NCI-H82 (cell line): ENCODE measurements at regions not wholly inside any gene's neighbourhood (a gene's known extent, or its start where the extent isn't known, plus 50 kb on each side); places are given as distances from the start of the nearest gene placed in this dataset.
"Not testable (repeated sequence)": the region's sequence is repeated elsewhere in the genome, so short reads cannot be mapped to it uniquely, and the experiment has no call there.

Experiments used
- DNase-seq: peaks from one replicate; lab custom pipeline; 2025; lab: John Stamatoyannopoulos, UW

DNA sequence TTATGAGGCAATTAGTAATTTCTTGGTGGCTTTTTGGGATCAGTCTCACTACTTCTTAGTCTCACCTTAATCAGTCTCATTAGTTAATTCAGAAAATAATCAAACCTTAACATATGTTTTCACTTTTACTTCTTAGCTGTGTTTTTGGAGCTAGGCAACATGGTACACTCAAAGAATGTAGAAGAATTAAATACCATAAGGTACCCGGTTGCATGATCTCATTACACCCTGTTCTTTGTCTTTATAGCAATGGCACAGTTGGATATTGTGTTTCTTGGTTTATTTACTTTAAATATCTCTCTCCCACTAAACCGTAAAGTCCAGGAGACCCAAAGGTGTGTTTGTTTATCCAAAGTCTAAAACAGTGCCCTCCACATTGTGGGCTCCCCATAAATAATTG is 132.3 kb downstream of the TNFSF18 start:
- no peak for DNase-seq

DNA sequence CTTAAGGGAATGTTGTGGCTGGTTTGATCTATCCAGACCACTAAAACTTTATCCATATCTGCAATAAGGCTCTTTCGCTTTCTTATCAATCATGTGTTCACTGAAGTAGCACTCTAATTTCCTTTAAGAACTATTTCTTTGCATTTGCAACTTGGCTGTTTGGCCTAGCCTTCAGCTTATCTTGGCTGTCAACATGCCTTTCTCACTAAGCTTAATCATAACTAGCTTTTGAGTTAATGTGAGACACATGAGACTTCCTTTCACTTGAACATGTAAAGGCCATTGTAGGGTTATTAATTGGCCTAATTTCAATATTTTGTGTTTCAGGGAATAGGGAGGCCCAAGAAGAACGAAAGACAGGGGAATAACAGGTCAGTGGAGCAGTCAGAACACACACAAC is 124.7 kb downstream of the TNFSF18 start:
- no peak for DNase-seq

DNA sequence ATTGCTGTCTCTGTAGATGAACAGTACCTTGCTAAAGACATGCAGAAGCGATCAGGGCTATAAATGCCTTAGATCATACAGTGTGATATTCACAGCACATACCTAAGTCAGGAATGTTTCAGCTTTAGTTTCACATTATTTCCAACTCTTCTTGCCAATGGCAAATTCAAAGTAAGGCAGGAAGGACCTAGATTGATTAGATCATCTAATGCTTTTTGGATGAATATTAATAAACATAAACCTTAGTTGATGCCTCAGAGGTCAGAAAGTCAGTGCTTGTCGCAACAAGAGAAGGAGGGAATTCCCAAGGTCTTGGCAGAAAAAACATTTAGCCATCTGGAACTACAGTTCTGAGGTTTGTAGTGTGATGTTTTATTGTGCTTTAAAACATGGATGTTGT is 122.3 kb downstream of the TNFSF18 start:
- no peak for DNase-seq

DNA sequence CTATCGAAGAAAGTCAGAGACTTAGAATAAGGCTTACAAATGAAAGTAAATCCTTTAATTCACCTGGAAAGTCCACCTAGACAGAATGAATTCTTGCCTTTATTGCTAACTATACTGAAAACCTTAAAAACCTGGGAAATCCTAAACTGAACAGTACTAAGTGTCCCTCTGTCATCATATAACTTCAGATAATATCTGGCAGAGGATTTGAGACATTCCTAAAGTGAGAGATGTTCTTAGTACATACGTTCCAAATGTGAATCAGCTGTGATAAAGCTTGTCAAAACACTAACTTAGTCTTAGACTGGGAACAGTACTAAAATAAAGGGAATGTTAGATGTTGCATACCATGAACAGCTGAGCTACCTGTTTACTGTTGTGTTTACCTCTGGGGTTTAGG is 121.7 kb downstream of the TNFSF18 start:
- no peak for DNase-seq

DNA sequence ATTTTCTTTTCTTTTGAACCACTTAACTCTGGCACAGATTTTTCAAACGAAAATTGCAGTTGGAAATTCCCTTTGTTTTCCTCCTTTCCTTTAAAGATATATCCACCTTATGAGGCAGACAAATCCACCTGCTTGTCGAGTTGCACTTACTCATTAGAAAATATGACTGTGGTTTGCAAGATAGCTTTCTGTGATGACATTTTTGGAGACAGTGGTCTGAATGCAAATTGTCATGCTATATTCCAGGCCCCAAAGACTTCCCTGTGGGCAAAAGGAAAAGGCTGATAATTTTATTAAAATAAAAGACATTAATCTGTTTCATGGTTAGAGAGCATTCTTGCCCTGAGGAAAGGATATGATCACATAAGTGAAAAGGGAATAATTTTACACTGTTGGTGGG is 120.6 kb downstream of the TNFSF18 start:
- no peak for DNase-seq

DNA sequence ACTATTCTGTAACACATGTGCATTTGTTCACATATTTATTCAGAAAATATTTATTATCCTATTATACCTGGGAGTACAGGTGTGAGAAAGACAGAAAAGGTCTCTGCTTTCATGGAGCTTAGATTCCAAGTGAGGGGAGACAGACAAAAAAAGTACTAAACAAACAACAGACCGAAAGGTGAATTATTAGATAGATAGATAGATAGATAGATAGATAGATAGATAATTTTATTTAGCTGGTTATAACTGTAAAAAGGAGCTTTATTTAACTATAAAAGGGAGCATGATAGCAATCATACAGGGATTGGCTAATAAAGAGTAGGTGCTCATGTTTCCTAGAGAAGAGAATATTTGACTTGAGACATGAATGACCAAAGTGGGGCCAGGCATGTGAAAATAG is 119.4 kb downstream of the TNFSF18 start:
- no peak for DNase-seq

DNA sequence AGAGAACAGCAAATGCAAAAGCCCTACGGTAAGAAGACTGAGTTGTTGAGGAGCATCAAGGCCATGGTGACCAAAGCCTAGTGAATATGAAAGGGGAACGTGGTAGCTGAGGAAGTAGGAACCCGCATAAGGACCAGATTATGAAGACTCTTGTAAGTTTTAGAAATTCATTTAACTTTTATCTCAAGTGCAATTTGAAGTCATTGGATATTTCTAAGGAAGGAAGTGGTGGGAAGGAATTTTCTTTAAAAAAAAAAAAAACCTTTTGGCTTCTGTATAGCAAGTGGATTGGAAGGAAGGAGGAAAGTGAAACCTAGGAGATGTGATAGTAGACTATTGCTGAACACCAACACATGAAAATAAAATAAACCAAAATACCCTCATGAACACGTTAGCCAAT is 119.0 kb downstream of the TNFSF18 start:
- DNase-seq = no peak

DNA sequence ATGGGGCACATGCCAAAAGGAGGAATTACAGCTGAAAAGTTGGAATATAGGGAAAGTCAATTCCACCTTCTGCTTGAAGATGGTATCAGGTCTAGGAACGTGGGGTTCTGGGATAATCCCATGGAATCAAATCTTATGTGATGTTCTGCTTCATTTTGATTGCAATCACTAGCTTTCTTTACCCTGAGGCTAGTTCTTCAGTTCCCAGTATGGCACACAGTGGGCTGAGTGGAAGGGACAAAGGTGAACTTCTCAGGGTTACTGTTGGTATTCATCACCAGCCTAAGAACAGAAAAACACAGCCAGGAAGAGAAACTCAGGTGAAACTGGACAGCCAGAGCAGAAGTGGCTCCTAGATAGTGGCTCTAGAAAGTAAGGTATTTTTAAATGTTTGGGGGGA is 117.8 kb downstream of the TNFSF18 start:
- no peak for DNase-seq

DNA sequence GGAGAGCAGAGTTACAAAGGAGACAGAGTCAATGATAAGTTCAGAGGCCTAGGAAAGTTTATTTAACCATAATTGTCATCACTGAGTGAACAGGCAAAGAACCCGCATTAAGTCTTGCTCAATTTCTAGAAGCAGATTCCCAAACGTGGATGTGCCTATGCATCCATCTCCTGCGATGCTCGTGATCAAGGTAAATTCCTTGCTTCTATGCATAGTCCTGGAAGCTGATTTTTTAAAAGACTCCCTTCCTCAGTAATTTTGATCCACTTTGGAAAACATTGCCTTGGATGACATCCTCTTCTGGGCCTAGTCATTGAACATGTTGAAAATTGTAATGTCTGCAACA is 116.4 kb downstream of the TNFSF18 start:
- no peak for DNase-seq

DNA sequence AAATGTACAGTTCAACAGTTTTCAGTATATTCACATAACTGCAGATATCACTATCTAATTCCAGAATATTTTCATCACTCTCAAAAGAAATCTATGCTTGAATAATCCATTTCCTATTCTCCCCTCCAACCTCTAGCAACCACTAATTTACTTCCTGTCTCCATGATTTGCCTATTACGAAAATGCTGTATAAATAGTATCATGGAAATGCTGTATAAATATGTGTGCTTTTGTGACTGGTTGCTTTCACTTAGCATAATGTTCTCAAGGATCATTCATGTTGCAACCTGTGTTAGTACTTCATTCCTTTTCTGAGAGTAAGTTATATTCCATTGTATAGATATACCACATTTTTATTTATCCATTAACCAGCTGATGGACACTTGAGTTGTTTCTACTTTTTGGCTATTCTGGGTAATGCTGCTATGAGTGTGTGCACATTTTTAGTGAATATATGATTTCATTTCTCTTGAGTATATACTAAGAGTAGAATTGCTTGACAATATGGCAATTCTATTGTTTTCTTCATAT is 115.6 kb downstream of the TNFSF18 start:
- no peak for DNase-seq

DNA sequence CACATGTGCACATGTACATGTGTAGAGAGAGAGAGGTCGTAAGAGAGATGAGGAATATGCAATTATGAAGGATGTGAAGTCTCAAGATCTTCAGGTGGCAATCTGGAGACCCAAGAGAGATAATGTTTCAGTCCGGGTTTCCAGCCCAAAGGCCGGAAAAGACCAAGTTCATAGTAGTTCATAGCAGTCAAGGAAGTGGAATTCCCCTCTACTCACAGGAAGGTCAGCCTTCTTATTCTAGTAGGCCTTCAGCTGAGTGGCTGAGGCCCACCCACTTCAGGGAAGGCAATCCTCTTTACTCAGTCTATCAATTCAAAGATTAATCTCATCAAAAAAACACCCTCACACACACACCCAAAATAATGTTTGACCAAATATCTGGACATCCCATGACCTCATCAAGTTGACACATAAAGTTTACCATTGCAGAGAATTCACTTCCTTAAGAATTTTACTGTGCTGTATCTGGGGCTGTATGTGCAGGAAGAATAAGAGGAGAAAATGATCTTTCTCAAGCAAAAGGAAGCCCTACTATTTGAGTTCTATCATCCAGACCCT is 114.6 kb downstream of the TNFSF18 start:
- no peak for DNase-seq

DNA sequence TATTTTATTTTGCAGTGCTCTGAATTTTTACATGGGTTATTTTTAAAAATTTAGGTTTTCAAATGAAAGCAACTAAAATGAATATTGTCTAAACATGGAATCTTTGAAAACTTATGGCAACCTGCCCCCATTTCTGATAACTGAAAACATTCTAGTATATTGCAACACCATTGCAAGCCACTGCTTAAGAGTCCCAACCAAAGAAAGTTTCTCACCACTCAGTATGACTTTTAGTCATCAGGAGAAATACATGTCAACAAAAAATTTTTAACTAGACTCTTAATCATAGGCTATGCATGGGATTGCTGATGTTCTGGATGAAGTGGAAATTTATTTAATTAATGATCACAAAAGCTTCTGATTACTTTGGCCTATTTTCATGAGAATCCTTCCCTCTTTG is 112.1 kb downstream of the TNFSF18 start:
- no peak for DNase-seq

DNA sequence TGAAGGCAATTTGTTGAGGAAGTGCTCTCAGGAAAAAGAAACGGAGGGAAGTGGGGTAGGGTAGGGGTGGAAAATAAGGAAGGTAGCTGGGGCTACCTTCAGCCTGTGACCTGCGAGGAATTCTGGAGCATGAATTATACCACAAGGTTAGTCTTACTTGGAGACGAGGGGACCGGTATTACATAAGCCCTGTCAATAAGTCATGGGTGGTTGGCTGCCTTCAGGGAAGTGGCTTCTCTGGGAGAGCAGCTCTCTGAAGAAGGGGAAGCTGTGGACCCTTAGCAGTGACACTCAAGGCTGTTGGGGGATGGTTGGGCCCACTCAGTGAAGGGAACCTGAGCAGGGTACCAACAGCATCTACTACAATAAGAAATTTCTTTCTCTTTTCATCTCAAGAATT is 111.3 kb downstream of the TNFSF18 start:
- no peak for DNase-seq

DNA sequence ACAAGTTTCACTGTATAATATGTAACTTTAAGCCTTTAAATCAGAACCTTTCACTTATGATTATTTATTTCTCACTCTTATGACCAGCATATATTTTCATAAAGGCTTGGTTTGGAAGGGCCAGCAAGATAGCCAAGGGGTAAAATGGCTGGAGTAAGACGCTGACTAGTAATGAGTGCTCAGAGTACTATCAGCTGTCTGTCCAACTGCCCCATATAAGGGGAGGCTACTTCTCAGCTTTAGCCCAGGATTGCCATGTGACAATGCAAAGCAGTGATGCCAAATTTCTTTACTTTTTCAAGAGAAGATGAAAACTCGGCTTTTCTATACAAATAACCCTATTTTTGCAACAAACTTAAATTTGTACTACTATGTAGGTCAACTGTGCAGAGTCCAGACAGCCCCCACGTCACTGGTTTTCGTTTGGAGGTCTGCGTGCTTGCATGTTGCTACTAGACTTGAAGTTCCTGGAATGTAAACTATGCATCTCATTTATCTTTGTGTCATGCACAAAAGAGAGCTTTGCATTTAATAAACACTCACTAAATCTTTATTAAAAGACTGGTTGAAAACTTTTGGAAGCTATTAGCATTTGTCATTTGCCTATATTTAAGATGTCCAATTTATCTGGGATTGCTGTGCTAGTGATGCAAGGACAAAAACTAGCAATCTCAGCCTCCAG is 110.4 kb downstream of the TNFSF18 start:
- no peak for DNase-seq

DNA sequence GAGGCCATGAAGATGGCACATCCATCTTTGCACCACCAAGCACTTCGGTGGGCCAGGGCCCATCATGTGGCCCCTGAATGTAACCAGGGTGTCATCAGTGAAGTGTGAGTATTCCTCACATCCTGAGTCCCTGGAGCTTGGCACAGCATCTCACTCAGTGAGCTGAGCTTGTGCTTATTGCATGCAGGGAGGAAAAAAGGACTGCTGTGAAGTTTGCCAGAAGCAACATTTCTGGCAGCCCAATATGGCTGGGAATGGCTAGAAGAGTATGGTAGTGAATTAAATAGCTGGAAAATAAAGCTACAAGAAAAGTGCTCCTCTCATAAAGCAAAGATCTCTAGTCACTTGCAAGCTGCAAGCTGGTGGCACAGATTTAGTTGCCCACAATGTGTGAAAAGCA is 109.3 kb downstream of the TNFSF18 start:
- no peak for DNase-seq

DNA sequence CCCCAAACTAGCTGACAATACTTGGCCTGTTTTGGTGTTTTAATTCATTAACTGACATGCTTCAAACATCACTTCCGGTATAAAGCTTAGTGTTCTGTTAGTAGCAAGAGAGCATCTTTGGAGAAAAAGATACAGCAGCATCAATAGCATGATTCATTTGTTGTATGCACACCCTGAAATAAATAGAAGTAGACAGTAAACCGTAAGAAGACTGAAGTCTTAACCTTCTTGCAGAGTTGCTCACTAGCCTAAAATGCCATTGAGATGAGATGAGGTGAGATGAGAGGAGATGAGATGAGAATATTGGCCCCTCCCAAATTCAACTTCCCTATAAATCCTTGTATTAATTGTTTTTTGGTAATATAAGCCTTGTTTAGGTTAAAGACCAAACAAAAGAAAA is 108.8 kb downstream of the TNFSF18 start:
- no peak for DNase-seq

DNA sequence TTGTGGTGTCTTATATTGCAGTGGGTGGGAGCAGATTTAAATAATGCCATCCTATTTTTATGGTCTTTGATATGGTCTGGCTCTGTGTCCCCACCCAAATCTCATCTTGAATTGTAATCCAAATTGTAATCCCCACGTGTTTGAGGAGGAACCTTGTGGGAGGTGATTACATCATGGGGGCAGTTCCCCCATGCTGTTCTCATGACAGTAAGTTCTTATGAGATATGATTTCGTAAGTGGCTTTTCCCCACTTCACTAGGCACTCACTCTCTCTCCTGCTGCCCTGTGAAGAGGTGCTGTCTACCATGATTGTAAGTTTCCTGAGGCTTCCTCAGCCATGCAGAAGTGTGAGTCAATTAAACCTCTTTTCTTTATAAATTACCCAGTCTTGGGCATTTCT is 107.6 kb downstream of the TNFSF18 start:
- not testable (repeated sequence) for DNase-seq

DNA sequence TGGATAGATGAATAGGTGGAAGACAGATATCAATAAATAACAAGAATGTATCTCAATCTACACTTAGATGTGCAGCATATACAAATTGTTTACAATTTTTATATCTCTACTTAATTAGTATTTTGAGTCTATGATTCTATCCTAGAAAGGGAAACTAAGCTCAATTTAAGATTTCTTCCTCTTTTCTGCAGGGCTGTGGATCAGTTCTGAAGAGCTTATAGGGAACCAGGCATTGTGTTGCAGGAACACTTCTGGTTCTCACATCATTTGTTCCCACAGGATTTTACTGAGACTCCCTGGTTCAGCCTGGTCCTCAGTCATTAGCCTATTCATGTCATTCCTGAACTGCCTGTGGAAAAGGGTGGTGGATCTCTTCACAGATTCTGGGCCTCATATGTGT is 105.8 kb downstream of the TNFSF18 start:
- no peak for DNase-seq

DNA sequence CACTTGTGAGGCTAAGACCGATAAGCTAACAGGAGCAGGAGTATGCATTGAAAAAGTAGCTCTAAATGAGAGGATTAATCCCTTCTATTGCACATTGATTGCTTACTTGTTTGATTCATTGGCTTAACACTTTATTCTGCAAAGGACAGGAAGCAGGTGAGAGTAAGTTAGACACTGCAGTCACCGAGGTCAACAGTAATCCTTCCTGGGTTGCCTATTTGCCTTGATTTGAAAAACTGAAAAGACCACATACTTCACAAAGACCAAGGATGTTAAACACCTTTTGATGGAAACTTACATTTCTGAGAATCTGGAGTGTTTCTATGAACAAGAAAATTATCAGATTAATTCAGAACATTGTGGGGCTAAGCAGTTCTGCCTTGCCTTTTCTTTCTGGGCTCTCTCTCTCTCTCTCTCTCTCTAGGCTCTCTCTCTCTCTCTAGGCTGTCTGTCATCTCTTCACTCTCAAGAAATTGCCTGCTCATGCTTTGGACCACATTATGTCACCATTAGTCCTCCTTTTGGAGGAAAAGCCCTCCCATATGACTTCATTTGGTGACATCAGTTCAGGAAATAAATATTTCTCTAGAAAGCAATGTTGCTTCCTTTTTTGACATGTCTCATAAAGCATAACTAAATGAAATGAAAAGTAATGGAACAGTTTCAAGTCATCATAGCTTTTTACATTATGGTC is 103.8 kb downstream of the TNFSF18 start:
- DNase-seq = no peak

DNA sequence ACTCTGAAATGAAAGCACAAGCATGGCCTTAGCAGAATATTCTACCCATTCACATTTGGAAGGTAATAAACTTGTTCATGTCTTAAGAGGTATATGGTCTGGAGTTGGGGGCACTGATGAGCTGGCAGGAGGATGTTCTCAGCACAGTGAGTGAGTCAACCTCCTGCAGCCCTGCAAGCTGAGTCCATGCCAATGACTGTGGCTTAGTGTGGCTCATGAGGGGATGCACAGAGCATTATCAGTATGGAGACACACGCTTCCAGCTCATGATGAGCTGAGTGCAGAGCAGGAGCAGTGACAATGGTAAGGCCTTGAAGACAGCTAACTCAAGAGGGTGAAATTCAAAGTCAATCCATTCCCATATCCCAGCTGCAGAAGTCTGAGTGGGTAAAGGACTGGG is 102.3 kb downstream of the TNFSF18 start:
- no peak for DNase-seq

DNA sequence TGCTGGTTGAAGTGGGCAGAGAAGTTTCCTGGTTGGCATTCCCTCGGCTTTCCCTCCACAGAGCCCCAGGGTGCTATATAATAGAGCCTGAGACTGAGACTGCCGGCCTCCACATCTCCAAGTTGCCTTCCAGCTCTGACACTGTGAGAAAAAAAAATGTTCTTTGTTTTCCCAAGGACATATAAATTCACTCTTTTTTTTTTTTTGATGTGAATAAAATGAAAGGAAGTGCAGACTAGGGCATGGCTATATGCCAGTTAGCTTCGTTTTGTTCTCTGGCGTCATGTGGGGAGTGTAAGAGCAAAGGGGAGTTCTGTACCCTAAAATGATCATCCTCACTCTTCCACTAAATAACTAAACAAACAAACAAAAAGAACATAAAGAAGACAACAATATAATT is 101.6 kb downstream of the TNFSF18 start:
- DNase-seq = no peak

DNA sequence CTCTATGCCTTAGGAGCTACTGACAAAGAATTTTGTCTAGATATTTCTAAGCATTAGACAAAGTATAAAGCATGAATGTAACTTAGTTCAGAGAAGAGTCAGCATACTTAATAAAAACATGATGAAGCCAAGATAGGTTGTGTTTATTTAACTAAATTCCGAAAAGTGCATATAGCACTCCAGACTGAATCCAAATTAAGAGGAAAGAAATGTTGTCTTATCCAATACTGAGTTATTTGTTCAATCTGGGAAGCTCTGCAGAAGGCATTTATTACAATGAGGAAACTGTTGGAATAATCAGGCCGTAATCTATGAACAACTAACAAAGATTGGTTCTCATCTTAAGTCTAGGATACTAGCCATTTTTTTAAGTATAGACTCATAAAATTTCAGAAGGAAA is 100.2 kb downstream of the TNFSF18 start:
- DNase-seq = no peak

DNA sequence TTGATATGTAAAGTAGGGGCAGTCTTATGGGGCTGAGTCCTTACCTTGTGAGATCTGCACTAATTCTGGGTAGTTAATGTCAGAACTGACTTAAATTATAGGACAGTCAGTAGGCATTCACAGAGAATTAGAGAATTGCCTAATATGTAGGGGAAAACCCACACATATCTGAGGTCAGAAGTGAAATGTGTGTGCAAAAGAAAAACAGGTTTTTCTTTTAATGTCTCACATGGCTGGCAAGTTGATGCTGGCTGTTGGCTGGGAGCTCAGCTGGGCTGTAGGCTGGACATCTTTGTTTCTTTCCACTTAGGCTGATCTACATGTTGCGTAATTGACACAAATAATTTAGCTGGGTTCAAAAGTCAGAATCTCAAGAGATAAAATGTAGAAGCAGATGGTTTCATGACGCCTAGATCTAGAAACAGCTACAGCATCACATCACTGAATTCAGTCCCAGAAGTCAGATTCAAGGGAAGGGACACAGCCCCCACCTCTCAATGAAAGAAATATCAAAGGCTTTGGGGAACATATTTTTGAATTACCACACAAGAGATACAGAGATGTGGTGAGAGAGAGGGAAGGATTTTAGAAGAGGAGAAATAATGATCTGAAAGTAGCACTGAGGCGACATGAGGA is 98.9 kb downstream of the TNFSF18 start:
- DNase-seq = no peak
